CD14-positive monocyte (primary cell): ENCODE measurements at regions not wholly inside any gene's neighbourhood (a gene's known extent, or its start where the extent isn't known, plus 50 kb on each side); places are given as distances from the start of the nearest gene placed in this dataset.

Experiments used
- DNase-seq, 3 donors: peaks; one replicate each; pipeline ENCODE4 v3.0.0-alpha.2; 2011 to 2022
- H2AFZ ChIP-seq: 2 replicates; pipeline ENCODE4 v1.6.0; 2012; ENCODE audit warnings: mild to moderate bottlenecking, low read depth, low read length, inconsistent platforms; ENCODE audit not compliant: insufficient read depth, poor library complexity, severe bottlenecking
- H3K27ac ChIP-seq, 2 donors: 1 replicate in 1 of 2; 2 replicates in 1 of 2; pipeline ENCODE4 v1.5.1; 2012 to 2013; ENCODE audit warnings: low read length in 2 of 2, control low read depth in 1 of 2, inconsistent platforms in 1 of 2, low read depth in 1 of 2, mild to moderate bottlenecking in 1 of 2
- H3K27me3 ChIP-seq, 2 donors: one replicate each; pipeline versions ENCODE4 v1.6.0 to v1.6.1; 2011 to 2013; ENCODE audit warnings: low read length in 2 of 2; ENCODE audit not compliant: control insufficient read depth in 2 of 2, insufficient read depth in 2 of 2
- H3K36me3 ChIP-seq, 2 donors: replicated peaks in 1 of 2; 1 replicate in 1 of 2; 2 replicates in 1 of 2; pipeline versions ENCODE4 v1.5.1 to v1.6.1; 2012 to 2013; ENCODE audit warnings: low read length in 2 of 2, control low read depth in 1 of 2, inconsistent platforms in 1 of 2, mild to moderate bottlenecking in 1 of 2; ENCODE audit not compliant: insufficient read depth in 2 of 2, control insufficient read depth in 1 of 2
- H3K4me1 ChIP-seq, 2 donors: 1 replicate in 1 of 2; 2 replicates in 1 of 2; pipeline versions ENCODE4 v1.5.1 to v1.6.1; 2012 to 2013; ENCODE audit warnings: low read length in 2 of 2, control low read depth in 1 of 2, inconsistent platforms in 1 of 2, mild to moderate bottlenecking in 1 of 2, moderate library complexity in 1 of 2; ENCODE audit not compliant: insufficient read depth in 2 of 2, control insufficient read depth in 1 of 2
- H3K4me2 ChIP-seq: replicated peaks from 2 replicates; pipeline ENCODE3; 2012; ENCODE audit warnings: low read length, moderate library complexity, mild to moderate bottlenecking; ENCODE audit not compliant: poor library complexity, severe bottlenecking; ENCODE audit errors: extremely low read depth
- H3K4me3 ChIP-seq, 3 experiments: fragments of 200-600 bp in 1 of 3; sonication (generic) in 1 of 3; replicated peaks in 1 of 3; 1 replicate in 2 of 3; 2 replicates in 1 of 3; pipeline ENCODE4 v1.5.1; 2011 to 2013; ENCODE audit warnings: low read length in 3 of 3, mild to moderate bottlenecking in 3 of 3, control low read depth in 2 of 3, low read depth in 2 of 3, inconsistent platforms in 1 of 3, moderate library complexity in 1 of 3
- H3K79me2 ChIP-seq: 2 replicates; pipeline ENCODE4 v1.6.0; 2012; ENCODE audit warnings: mild to moderate bottlenecking, control low read depth, inconsistent platforms, low read length, moderate library complexity; ENCODE audit not compliant: insufficient read depth
- H3K9ac ChIP-seq: 2 replicates; pipeline ENCODE4 v1.6.0; 2017; ENCODE audit warnings: low read length, mild to moderate bottlenecking; ENCODE audit not compliant: insufficient read depth, poor library complexity, severe bottlenecking
- H3K9me3 ChIP-seq, 2 donors: replicated peaks in 1 of 2; 1 replicate in 1 of 2; 2 replicates in 1 of 2; pipeline versions ENCODE4 v1.5.1 to v1.6.1; 2012 to 2013; ENCODE audit warnings: low read length in 2 of 2, control low read depth in 1 of 2; ENCODE audit not compliant: control insufficient read depth in 1 of 2, insufficient read depth in 1 of 2
- H4K20me1 ChIP-seq: 2 replicates; pipeline ENCODE4 v1.6.0; 2012; ENCODE audit warnings: mild to moderate bottlenecking, low read length, control low read depth, moderate library complexity; ENCODE audit not compliant: insufficient read depth
- H3K27ac Mint-ChIP-seq, 7 donors: one replicate each; pipeline ENCODE4 v1.8.0; 2020; ENCODE audit warnings: mild to moderate bottlenecking in 7 of 7, mixed read lengths in 7 of 7, moderate library complexity in 6 of 7, inconsistent platforms in 2 of 7
- H3K27me3 Mint-ChIP-seq, 3 donors: one replicate each; pipeline ENCODE4 v1.8.0; 2021 to 2022; ENCODE audit warnings: low read depth in 3 of 3, mild to moderate bottlenecking in 3 of 3, mixed read lengths in 3 of 3, moderate library complexity in 3 of 3, inconsistent platforms in 1 of 3
- H3K36me3 Mint-ChIP-seq, 2 donors: one replicate each; pipeline ENCODE4 v1.8.0; 2020; ENCODE audit warnings: mixed read lengths in 2 of 2, inconsistent platforms in 1 of 2, mild to moderate bottlenecking in 1 of 2
- H3K4me1 Mint-ChIP-seq: one replicate; pipeline ENCODE4 v1.8.0; 2020; ENCODE audit warnings: mild to moderate bottlenecking, mixed read lengths
- H3K4me3 Mint-ChIP-seq, 2 donors: one replicate each; pipeline ENCODE4 v1.8.0; 2020; ENCODE audit warnings: mild to moderate bottlenecking in 2 of 2, mixed read lengths in 2 of 2, moderate library complexity in 1 of 2
- H3K9me3 Mint-ChIP-seq, 7 donors: one replicate each; pipeline ENCODE4 v1.8.0; 2020 to 2022; ENCODE audit warnings: mixed read lengths in 7 of 7, mild to moderate bottlenecking in 6 of 7, moderate library complexity in 6 of 7, inconsistent platforms in 2 of 7
- WGBS: methylation state at CpG from one replicate; pipeline ENCODE4 v1.1.5; 2013; ENCODE audit warnings: missing lambda C conversion rate; ENCODE audit not compliant: insufficient coverage; 5-methylcytosine and 5-hydroxymethylcytosine counted together
- intact Hi-C, 2 donors: fragments of 100-400 bp; cut with micrococcal nuclease; formaldehyde crosslinking; loops; one replicate each; pipeline versions ENCODE4 v1.15.0 to v1.15.1; 2023
- TF ChIP-seq, protein P1 (sequence below): fragments of 200-600 bp; IDR thresholded peaks from one replicate; pipeline ENCODE4 v1.8.0; 2022; ENCODE audit warnings: antibody characterized with exemption, mild to moderate bottlenecking

DNA sequence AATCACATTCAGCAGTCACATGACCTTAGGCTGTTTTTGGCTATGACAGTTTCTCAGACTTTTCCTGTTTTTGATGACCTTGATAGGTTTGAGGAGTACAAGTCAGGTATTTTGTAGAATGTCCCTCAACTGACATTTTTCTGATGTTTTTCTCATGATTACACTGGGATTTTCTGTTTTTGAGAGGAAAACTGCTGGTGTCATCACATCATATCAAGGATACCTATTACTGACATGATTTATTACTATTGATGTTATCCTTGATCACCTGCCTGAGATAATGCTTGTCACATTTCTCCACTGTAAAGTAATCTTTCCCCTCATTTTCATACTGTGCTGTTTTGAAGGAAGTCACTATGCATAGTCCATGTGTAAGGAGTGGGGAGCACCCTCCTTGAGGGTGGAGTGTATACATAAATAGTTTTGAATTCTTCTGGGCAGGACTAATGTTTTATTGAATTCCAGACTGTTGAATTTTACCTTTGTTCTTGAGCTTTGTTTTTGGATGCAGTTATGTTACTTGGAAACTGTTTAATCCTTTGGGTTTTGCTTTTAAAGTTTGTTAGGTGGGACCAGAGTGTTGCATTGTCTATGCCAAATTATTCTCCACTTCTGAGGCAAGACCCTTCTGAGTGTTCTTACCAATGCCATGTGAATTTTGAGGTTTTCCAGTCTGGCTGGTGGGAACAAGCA, 444.5 kb upstream of the FAR2 start:
- no peak for DNase-seq
- Mint-ChIP-seq H3K36me3 (no peaks in the 10 kb centered on the region), H3K9me3 (peaks cover 0 to 11% (median 4%) of the 10 kb centered on the region in 7 donors), H3K27ac (peak overlapping the region in 1 of 7 donors; percentile 21), H3K4me3 (no peak overlapping the region), H3K4me1 (no peaks in the 10 kb centered on the region), H3K27me3 (peaks cover 0 to 3% (median 2%) of the 10 kb centered on the region in 3 donors)
- TF ChIP-seq, protein P1, sequence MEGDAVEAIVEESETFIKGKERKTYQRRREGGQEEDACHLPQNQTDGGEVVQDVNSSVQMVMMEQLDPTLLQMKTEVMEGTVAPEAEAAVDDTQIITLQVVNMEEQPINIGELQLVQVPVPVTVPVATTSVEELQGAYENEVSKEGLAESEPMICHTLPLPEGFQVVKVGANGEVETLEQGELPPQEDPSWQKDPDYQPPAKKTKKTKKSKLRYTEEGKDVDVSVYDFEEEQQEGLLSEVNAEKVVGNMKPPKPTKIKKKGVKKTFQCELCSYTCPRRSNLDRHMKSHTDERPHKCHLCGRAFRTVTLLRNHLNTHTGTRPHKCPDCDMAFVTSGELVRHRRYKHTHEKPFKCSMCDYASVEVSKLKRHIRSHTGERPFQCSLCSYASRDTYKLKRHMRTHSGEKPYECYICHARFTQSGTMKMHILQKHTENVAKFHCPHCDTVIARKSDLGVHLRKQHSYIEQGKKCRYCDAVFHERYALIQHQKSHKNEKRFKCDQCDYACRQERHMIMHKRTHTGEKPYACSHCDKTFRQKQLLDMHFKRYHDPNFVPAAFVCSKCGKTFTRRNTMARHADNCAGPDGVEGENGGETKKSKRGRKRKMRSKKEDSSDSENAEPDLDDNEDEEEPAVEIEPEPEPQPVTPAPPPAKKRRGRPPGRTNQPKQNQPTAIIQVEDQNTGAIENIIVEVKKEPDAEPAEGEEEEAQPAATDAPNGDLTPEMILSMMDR, result no peak
- Histone ChIP-seq H3K36me3 (no peaks in the 10 kb centered on the region), H3K27ac (no peak overlapping the region), H3K4me3 (no peak overlapping the region), H2AFZ (no peak overlapping the region), H3K27me3 (no peaks in the 10 kb centered on the region), H3K9me3 (peaks cover 0 to 15% of the 10 kb centered on the region in 2 donors), H3K79me2 (no peaks in the 10 kb centered on the region), H4K20me1 (no peaks in the 10 kb centered on the region), H3K4me1 (no peaks in the 10 kb centered on the region), H3K4me2 (no peak overlapping the region), H3K9ac (no peak overlapping the region)
- intact Hi-C loops, result no loop called here

DNA sequence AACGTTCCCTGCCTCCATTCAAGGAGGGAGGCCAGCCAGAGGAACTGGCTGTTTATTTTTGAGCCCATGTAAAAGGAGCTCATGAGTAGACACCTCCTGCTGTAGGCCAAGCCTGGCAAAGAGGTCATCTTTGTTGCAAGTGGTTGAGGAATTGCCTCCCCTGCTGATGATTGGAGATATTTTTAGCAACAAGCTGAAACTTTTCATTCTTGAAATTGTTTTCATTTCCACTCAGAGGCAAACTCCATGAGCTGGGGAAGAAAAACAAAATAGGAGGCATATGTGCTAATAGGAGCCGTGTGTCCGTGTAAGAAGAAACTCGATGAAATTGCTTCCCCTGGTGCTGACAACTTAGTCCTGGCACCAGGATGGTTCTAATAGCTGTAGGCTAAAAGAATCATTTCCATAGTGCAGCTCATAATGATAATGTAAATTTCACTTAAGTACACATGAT, 440.1 kb upstream of the FAR2 start:
- Histone ChIP-seq H3K4me1 (no peaks in the 10 kb centered on the region), H3K27ac (no peak overlapping the region), H3K4me2 (no peak overlapping the region), H2AFZ (no peak overlapping the region), H3K27me3 (no peaks in the 10 kb centered on the region), H3K9me3 (peaks cover 0 to 15% of the 10 kb centered on the region in 2 donors), H4K20me1 (no peaks in the 10 kb centered on the region), H3K9ac (no peak overlapping the region), H3K79me2 (no peaks in the 10 kb centered on the region), H3K4me3 (no peak overlapping the region), H3K36me3 (no peaks in the 10 kb centered on the region)
- TF ChIP-seq, protein P1, result no peak
- H3K4me1 Mint-ChIP-seq, result no peaks in the 10 kb centered on the region
- peaks cover 0 to 11% (median 3%) of the 10 kb centered on the region in 7 donors for H3K9me3 Mint-ChIP-seq
- intact Hi-C loops, result no loop called here
- no peak overlapping the region for H3K4me3 Mint-ChIP-seq
- no peak overlapping the region for H3K27ac Mint-ChIP-seq
- 87% methylated on average over 3 of the region's 4 CpGs for WGBS
- DNase-seq, result no peak
- no peaks in the 10 kb centered on the region for H3K36me3 Mint-ChIP-seq
- H3K27me3 Mint-ChIP-seq, result no peaks in the 10 kb centered on the region
